Sigmoid colon (tissue), 4 donors: ENCODE measurements at regions not wholly inside any gene's neighbourhood (a gene's known extent, or its start where the extent isn't known, plus 50 kb on each side); places are given as distances from the start of the nearest gene placed in this dataset.

Experiments used
- POLR2A ChIP-seq, 2 donors: fragments of 450-650 bp; IDR thresholded peaks; one replicate each; pipeline ENCODE4 v1.6.1; 2016; ENCODE audit warnings: antibody characterized with exemption in 2 of 2, mild to moderate bottlenecking in 2 of 2, moderate library complexity in 2 of 2
- POLR2AphosphoS5 ChIP-seq, 4 donors: sonication (generic); formaldehyde crosslinking; IDR thresholded peaks; one replicate each; pipeline ENCODE4 v1.6.1; 2017; ENCODE audit warnings: antibody characterized with exemption in 4 of 4
- TF ChIP-seq, protein P1 (sequence below), 4 experiments: fragments of 450-650 bp in 3 of 4; fragments of 200-600 bp in 1 of 4; IDR thresholded peaks; one replicate each; pipeline ENCODE4 v1.5.1; 2016 to 2019; ENCODE audit warnings: antibody characterized with exemption in 4 of 4, mild to moderate bottlenecking in 3 of 4, moderate library complexity in 2 of 4

DNA sequence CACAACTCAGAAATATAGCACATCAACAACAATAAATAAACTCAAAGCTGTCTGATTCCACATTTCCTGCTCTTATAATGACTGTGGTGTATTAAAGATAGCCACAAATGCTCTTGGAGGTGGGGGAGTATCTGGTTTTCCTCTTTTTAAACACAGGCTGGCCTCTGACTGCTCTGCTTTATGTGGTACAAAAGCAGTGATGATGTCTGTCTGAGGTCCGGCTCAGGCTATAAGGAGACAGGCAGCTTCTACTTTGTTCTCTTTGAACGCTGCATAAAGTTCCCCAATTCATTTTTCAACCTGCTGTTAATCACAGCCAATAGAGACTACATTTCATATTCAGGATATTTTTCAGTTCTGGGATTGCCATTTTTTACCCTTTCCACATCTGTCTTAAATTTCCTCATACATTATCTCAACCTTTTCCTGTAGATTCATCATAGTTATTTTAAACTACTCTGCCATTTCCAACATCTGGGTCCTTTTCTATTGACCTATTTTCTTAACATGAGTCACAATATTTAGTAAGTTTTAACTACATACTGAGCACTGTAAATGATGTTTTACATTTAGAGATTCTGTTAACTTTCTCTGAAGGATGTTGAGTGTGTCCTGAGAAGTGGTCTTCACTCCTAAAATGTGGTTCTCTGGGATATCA lies 64.9 kb downstream of the CRPPA start:
- TF ChIP-seq POLR2AphosphoS5 (IDR thresholded peaks at IDR 0.05) (no peak), POLR2A (IDR thresholded peaks at IDR 0.05) (no peak)
- TF ChIP-seq, protein P1, sequence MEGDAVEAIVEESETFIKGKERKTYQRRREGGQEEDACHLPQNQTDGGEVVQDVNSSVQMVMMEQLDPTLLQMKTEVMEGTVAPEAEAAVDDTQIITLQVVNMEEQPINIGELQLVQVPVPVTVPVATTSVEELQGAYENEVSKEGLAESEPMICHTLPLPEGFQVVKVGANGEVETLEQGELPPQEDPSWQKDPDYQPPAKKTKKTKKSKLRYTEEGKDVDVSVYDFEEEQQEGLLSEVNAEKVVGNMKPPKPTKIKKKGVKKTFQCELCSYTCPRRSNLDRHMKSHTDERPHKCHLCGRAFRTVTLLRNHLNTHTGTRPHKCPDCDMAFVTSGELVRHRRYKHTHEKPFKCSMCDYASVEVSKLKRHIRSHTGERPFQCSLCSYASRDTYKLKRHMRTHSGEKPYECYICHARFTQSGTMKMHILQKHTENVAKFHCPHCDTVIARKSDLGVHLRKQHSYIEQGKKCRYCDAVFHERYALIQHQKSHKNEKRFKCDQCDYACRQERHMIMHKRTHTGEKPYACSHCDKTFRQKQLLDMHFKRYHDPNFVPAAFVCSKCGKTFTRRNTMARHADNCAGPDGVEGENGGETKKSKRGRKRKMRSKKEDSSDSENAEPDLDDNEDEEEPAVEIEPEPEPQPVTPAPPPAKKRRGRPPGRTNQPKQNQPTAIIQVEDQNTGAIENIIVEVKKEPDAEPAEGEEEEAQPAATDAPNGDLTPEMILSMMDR (IDR thresholded peaks at IDR 0.05) = no peak
